Tibial artery (tissue), 4 donors: ENCODE measurements at regions not wholly inside any gene's neighbourhood (a gene's known extent, or its start where the extent isn't known, plus 50 kb on each side); places are given as distances from the start of the nearest gene placed in this dataset.
"Not testable (repeated sequence)": the region's sequence is repeated elsewhere in the genome, so short reads cannot be mapped to it uniquely, and the experiment has no call there.

Source experiments
- DNase-seq, 2 donors: peaks; one replicate each; pipeline ENCODE4 v3.0.0-alpha.2; 2019
- H3K27ac ChIP-seq, 2 donors: fragments of 200-600 bp; sonication (generic) in 1 of 2; 1 replicate in 1 of 2; 2 replicates in 1 of 2; pipeline ENCODE4 v1.5.1; 2018 to 2019; ENCODE audit warnings: mild to moderate bottlenecking in 1 of 2
- H3K27me3 ChIP-seq, 2 donors: fragments of 200-600 bp; sonication (generic) in 1 of 2; one replicate each; pipeline versions ENCODE4 v1.5.1 to v1.6.0; 2016 to 2019
- H3K36me3 ChIP-seq, 3 donors: fragments of 200-600 bp; sonication (generic) in 2 of 3; one replicate each; pipeline ENCODE4 v1.5.1; 2016 to 2019; ENCODE audit warnings: mild to moderate bottlenecking in 2 of 3
- H3K4me1 ChIP-seq, 4 donors: fragments of 200-600 bp; sonication (generic) in 2 of 4; 1 replicate in 3 of 4; 2 replicates in 1 of 4; pipeline ENCODE4 v1.5.1; 2016 to 2019
- H3K4me3 ChIP-seq, 2 donors: fragments of 200-600 bp; sonication (generic) in 1 of 2; 1 replicate in 1 of 2; 2 replicates in 1 of 2; pipeline ENCODE4 v1.5.1; 2018 to 2019; ENCODE audit warnings: mild to moderate bottlenecking in 2 of 2
- H3K9me3 ChIP-seq, 3 donors: fragments of 200-600 bp; sonication (generic) in 1 of 3; one replicate each; pipeline ENCODE4 v1.5.1; 2016 to 2019
- CTCF ChIP-seq, 2 experiments: fragments of 200-600 bp in 1 of 2; fragments of 450-650 bp in 1 of 2; IDR thresholded peaks; one replicate each; pipeline ENCODE4 v1.5.1; 2017 to 2019; ENCODE audit warnings: antibody characterized with exemption in 2 of 2, mild to moderate bottlenecking in 1 of 2, moderate library complexity in 1 of 2
- intact Hi-C: fragments of 100-400 bp; cut with DNase I; formaldehyde crosslinking; loops from one replicate; pipeline ENCODE4 v1.15.0; 2023; ENCODE audit warnings: low total_unique reads

DNA sequence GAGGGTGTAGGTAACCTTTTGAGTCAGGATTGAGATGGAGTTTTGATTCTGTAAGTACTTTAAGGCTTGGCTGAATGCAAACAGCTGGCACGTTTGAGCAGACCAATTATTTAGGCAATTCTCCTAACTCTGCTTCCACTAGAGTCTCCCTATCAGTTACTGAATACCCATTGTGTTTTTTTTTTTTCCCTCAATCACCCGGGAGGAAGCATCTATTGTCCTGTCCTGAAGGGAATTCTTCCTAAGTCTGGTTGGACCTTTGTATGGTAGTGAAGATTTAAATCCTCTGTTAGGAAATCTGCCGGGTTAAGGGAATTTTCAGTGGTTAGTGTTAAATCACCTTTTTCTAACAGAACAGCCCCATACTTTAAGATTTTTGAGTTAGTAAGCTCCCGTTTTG lies 571.2 kb upstream of the USP24 start:
- no peaks in the 10 kb centered on the region for H3K36me3 ChIP-seq
- H3K4me1 ChIP-seq, result peaks cover 0 to 10% (median 0%) of the 10 kb centered on the region in 4 donors
- no peak overlapping the region for H3K4me3 ChIP-seq
- intact Hi-C loops, result no loop called here
- H3K9me3 ChIP-seq, result no peaks in the 10 kb centered on the region
- H3K27ac ChIP-seq, result no peak overlapping the region
- TF ChIP-seq CTCF (IDR thresholded peaks at IDR 0.05), result no peak
- H3K27me3 ChIP-seq, result no peaks in the 10 kb centered on the region
- no peak for DNase-seq

GRCh38 chr1:55784941-55785450 lies 569.8 kb upstream of the USP24 start:
- not testable (repeated sequence) for H3K27ac ChIP-seq

DNA sequence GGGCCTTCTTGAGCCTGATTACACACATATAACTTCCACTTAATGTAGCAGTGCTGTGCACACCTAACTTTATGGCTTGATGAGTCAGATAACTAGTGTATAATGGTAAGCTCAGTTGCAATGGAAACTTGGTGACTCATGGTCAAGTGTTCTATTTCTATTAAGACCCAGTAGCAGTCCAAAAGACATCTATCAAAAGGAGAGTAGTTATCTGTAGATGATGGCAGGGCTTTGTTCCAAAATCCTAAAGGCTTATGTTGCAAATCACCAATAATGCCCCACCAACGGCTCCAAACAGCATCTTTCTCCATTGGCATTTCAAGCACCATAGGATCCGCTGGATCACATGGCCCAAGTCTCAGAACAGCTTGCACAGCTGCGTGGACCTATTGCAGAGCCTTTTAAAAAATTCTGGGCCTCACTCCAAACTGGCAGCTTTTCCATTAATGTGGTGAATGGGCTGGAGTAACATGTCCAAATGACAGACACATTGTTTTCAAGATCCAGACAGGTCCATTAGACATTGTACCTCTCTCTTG lies 566.8 kb upstream of the USP24 start:
- intact Hi-C loops, result no loop called here
- no peaks in the 10 kb centered on the region for H3K36me3 ChIP-seq
- H3K4me3 ChIP-seq, result no peak overlapping the region
- H3K27me3 ChIP-seq, result no peaks in the 10 kb centered on the region
- no peak for DNase-seq
- TF ChIP-seq CTCF (IDR thresholded peaks at IDR 0.05), result no peak
- H3K4me1 ChIP-seq, result peaks cover 0 to 10% (median 0%) of the 10 kb centered on the region in 4 donors
- no peak overlapping the region for H3K27ac ChIP-seq
- H3K9me3 ChIP-seq, result no peaks in the 10 kb centered on the region

More at GRCh38 chr1:55784941-55785450, 569.8 kb upstream of the USP24 start:
- H3K27me3 ChIP-seq, H3K4me3 ChIP-seq, H3K36me3 ChIP-seq, H3K9me3 ChIP-seq, intact Hi-C loops, DNase-seq: not testable (repeated sequence)
- H3K4me1 ChIP-seq, result peaks cover 0 to 10% (median 0%) of the 10 kb centered on the region in 4 donors

DNA sequence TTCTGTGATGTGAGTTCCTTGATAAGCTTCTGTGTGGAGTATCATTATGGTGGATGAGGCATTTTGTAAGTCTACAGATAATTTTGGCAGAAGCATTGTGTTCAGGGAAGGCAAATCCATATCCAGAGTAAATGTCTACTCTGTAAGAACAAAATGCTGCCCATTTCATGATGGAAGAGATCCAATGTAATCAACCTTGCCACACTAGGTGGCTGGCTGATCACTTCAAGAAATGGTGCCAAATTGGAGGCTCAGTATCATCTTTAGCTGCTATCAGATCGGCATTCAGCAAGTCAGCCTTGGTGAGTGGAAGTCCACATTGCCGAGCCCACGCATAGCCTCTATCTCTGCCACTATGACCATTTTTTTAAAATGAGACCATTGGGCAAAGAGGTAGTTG lies 565.8 kb upstream of the USP24 start:
- Histone ChIP-seq H3K36me3 (no peaks in the 10 kb centered on the region), H3K4me1 (peaks cover 0 to 10% (median 0%) of the 10 kb centered on the region in 4 donors), H3K27ac (no peak overlapping the region), H3K4me3 (no peak overlapping the region), H3K27me3 (no peaks in the 10 kb centered on the region), H3K9me3 (no peaks in the 10 kb centered on the region)
- intact Hi-C loops, result no loop called here
- TF ChIP-seq CTCF (IDR thresholded peaks at IDR 0.05), result no peak
- DNase-seq, result no peak

DNA sequence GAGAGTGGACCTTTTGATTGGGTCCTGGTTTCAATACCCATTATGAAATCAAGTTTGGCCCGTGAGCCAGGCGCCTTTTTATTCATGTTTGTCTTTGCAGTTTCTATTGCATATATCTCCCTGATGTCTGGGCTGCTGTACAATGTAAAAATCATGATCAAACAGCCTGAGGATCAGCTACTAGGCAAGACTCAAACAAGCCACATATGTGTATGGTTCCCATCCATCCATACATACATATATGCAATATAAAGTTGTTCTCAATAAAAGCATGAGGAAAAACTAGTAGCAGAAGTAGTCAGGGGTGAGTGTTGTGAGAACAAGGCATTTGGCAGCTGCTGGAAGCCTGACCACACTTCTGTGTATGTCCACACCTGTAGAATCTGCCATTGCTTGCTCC lies 562.4 kb upstream of the USP24 start:
- no peak for TF ChIP-seq CTCF (IDR thresholded peaks at IDR 0.05)
- Histone ChIP-seq H3K27me3 (no peaks in the 10 kb centered on the region), H3K36me3 (no peaks in the 10 kb centered on the region), H3K27ac (no peak overlapping the region), H3K4me1 (peaks cover 0 to 10% (median 0%) of the 10 kb centered on the region in 4 donors), H3K9me3 (no peaks in the 10 kb centered on the region), H3K4me3 (no peak overlapping the region)
- no peak for DNase-seq
- intact Hi-C loops, result no loop called here

GRCh38 chr1:55775007-55775406 lies 559.8 kb upstream of the USP24 start:
- no peak for TF ChIP-seq CTCF (IDR thresholded peaks at IDR 0.05)
- Histone ChIP-seq H3K9me3 (no peaks in the 10 kb centered on the region), H3K4me1 (no peaks in the 10 kb centered on the region), H3K36me3 (no peaks in the 10 kb centered on the region), H3K27ac (no peak overlapping the region), H3K27me3 (no peaks in the 10 kb centered on the region), H3K4me3 (no peak overlapping the region)
- intact Hi-C loops, result no loop called here
- DNase-seq, result no peak
